ENCODE measurements at regions not wholly inside any gene's neighbourhood (a gene's known extent, or its start where the extent isn't known, plus 50 kb on each side); places are given as distances from the start of the nearest gene placed in this dataset.

DNA sequence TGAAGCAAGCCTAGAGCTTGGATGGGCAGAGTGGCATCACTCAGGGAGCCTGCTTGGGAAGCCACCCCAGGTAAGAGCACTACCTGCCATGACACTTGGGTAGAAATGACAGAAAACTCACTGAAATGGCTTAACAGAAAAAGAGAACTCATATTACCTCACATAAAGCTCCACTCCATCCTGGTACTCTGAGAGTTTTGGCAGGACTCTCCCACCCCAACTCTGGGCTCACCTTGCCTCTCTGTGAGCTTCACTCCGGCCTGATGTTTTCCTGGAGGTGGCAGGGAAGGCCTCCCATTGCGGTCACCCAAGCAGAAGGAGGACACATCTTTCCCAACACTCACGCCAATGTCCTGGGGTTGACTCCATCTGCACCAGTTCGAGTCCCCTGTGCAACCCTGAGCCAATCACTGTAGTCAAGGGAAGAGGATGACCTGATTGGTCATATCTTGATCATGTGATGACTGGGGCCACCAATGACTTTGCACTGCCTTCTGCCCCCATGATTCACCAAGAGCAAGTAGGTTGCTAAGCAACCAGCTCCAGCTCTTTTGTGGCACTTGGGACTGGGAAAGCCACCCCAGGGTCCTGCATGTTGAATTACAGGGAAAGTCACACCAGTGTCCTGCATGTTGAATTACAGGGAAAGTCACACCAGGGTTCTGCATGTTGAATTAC, 446.1 kb upstream of the SULF2 start:
- Histone ChIP-seq H3K79me2 (ENCODE audit: low read length) (no peaks in the 10 kb centered on the region), H3K9ac (ENCODE audit: low read length) (no peak overlapping the region), H3K9me3 (ENCODE audit: insufficient read depth, low read length) (peaks cover 21% of the 10 kb centered on the region), H3K4me1 (ENCODE audit: low read length) (no peaks in the 10 kb centered on the region), H3K36me3 (replicated peaks; ENCODE audit: low read depth, low read length) (no peaks in the 10 kb centered on the region), H3K4me3 (ENCODE audit: low read length) (no peak overlapping the region), H2AFZ (ENCODE audit: low read depth, low read length) (no peak overlapping the region), H3K27me3 (ENCODE audit: low read depth, low read length) (peaks cover 29% of the 10 kb centered on the region; the same call in 1 of the 2 replicates), H3K27ac (ENCODE audit: low read length) (no peak overlapping the region), H4K20me1 (ENCODE audit: insufficient read depth, low read length) (no peaks in the 10 kb centered on the region), H3K4me2 (ENCODE audit: low read length) (no peak overlapping the region)
- TF ChIP-seq EZH2phosphoT487 (IDR thresholded peaks at IDR 0.05; ENCODE audit: low read depth): no peak
- TF ChIP-seq, protein P1, sequence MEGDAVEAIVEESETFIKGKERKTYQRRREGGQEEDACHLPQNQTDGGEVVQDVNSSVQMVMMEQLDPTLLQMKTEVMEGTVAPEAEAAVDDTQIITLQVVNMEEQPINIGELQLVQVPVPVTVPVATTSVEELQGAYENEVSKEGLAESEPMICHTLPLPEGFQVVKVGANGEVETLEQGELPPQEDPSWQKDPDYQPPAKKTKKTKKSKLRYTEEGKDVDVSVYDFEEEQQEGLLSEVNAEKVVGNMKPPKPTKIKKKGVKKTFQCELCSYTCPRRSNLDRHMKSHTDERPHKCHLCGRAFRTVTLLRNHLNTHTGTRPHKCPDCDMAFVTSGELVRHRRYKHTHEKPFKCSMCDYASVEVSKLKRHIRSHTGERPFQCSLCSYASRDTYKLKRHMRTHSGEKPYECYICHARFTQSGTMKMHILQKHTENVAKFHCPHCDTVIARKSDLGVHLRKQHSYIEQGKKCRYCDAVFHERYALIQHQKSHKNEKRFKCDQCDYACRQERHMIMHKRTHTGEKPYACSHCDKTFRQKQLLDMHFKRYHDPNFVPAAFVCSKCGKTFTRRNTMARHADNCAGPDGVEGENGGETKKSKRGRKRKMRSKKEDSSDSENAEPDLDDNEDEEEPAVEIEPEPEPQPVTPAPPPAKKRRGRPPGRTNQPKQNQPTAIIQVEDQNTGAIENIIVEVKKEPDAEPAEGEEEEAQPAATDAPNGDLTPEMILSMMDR (IDR thresholded peaks at IDR 0.05; ENCODE audit: low read depth, low read length): no peak

DNA sequence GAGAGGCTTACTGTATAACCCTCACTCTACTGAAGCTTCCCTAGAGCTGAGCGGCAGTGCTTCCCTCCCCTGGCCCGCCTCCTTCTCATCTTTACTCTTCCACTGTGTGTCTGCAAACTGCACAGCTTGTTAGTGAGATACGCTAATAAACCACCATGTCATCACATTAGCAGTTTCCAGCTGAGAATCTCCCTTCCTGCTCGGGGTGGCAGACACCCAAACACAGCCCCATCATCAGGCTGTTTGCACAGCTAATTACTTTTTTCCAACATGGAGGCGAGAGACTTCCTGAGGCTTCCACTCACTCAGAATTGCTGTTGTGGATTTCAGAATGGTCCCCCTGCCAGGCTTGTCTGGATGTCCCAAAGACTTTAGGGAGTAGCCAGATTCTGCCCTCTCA, 444.9 kb upstream of the SULF2 start:
- no peaks in the 10 kb centered on the region for H3K36me3 ChIP-seq (replicated peaks; ENCODE audit: low read depth, low read length)
- H3K4me2 ChIP-seq (ENCODE audit: low read length): no peak overlapping the region
- H3K4me1 ChIP-seq (ENCODE audit: low read length): no peaks in the 10 kb centered on the region
- no peak overlapping the region for H3K4me3 ChIP-seq (ENCODE audit: low read length)
- no peak overlapping the region for H3K27ac ChIP-seq (ENCODE audit: low read length)
- H3K9ac ChIP-seq (ENCODE audit: low read length): no peak overlapping the region
- no peaks in the 10 kb centered on the region for H4K20me1 ChIP-seq (ENCODE audit: insufficient read depth, low read length)
- H3K27me3 ChIP-seq (ENCODE audit: low read depth, low read length): peaks cover 29% of the 10 kb centered on the region; the same call in 1 of the 2 replicates
- H3K9me3 ChIP-seq (ENCODE audit: insufficient read depth, low read length): peaks cover 21% of the 10 kb centered on the region
- no peak overlapping the region for H2AFZ ChIP-seq (ENCODE audit: low read depth, low read length)
- H3K79me2 ChIP-seq (ENCODE audit: low read length): no peaks in the 10 kb centered on the region
- TF ChIP-seq, protein P1 (IDR thresholded peaks at IDR 0.05; ENCODE audit: low read depth, low read length): no peak
- TF ChIP-seq EZH2phosphoT487 (IDR thresholded peaks at IDR 0.05; ENCODE audit: low read depth): no peak

GRCh38 chr20:48227381-48227780, 442.1 kb upstream of the SULF2 start:
- no peak overlapping the region for H3K27ac ChIP-seq (ENCODE audit: low read length)
- H3K36me3 ChIP-seq (replicated peaks; ENCODE audit: low read depth, low read length): no peaks in the 10 kb centered on the region
- no peak overlapping the region for H3K9ac ChIP-seq (ENCODE audit: low read length)
- no peaks in the 10 kb centered on the region for H3K79me2 ChIP-seq (ENCODE audit: low read length)
- no peak overlapping the region for H2AFZ ChIP-seq (ENCODE audit: low read depth, low read length)
- peaks cover 12% of the 10 kb centered on the region; the same call in 1 of the 2 replicates for H3K27me3 ChIP-seq (ENCODE audit: low read depth, low read length)
- H3K4me2 ChIP-seq (ENCODE audit: low read length): no peak overlapping the region
- H3K4me3 ChIP-seq (ENCODE audit: low read length): no peak overlapping the region
- peaks cover 20% of the 10 kb centered on the region for H3K9me3 ChIP-seq (ENCODE audit: insufficient read depth, low read length)
- TF ChIP-seq EZH2phosphoT487 (IDR thresholded peaks at IDR 0.05; ENCODE audit: low read depth): no peak
- TF ChIP-seq, protein P1 (IDR thresholded peaks at IDR 0.05; ENCODE audit: low read depth, low read length): no peak
- H4K20me1 ChIP-seq (ENCODE audit: insufficient read depth, low read length): no peaks in the 10 kb centered on the region
- H3K4me1 ChIP-seq (ENCODE audit: low read length): no peaks in the 10 kb centered on the region

GRCh38 chr20:48226642-48227041, 441.4 kb upstream of the SULF2 start:
- no peaks in the 10 kb centered on the region for H3K36me3 ChIP-seq (replicated peaks; ENCODE audit: low read depth, low read length)
- TF ChIP-seq, protein P1 (IDR thresholded peaks at IDR 0.05; ENCODE audit: low read depth, low read length): no peak
- TF ChIP-seq EZH2phosphoT487 (IDR thresholded peaks at IDR 0.05; ENCODE audit: low read depth): no peak
- no peak overlapping the region for H2AFZ ChIP-seq (ENCODE audit: low read depth, low read length)
- H3K4me2 ChIP-seq (ENCODE audit: low read length): no peak overlapping the region
- H4K20me1 ChIP-seq (ENCODE audit: insufficient read depth, low read length): no peaks in the 10 kb centered on the region
- no peak overlapping the region for H3K4me3 ChIP-seq (ENCODE audit: low read length)
- H3K9me3 ChIP-seq (ENCODE audit: insufficient read depth, low read length): peaks cover 13% of the 10 kb centered on the region
- peaks cover 6% of the 10 kb centered on the region; the same call in 1 of the 2 replicates for H3K27me3 ChIP-seq (ENCODE audit: low read depth, low read length)
- no peak overlapping the region for H3K9ac ChIP-seq (ENCODE audit: low read length)
- no peaks in the 10 kb centered on the region for H3K79me2 ChIP-seq (ENCODE audit: low read length)
- no peak overlapping the region for H3K27ac ChIP-seq (ENCODE audit: low read length)
- H3K4me1 ChIP-seq (ENCODE audit: low read length): no peaks in the 10 kb centered on the region
